SK-N-SH treated with all-trans-retinoic acid at 6 μM for 48 hours (cell line): ENCODE measurements at regions not wholly inside any gene's neighbourhood (a gene's known extent, or its start where the extent isn't known, plus 50 kb on each side); places are given as distances from the start of the nearest gene placed in this dataset.

ENCODE experiments used
- ATAC-seq: fragments of 200-7000 bp; cut with Tn5 transposase; 3 replicates; pipeline ENCODE4 v1.9.1; 2020; ENCODE audit warnings: mild to moderate bottlenecking, moderate library complexity
- ARNTL ChIP-seq: fragments of 450-650 bp; formaldehyde crosslinking; IDR thresholded peaks from 2 replicates; pipeline ENCODE4 v1.5.0; 2020; ENCODE audit warnings: low read depth, mild to moderate bottlenecking, moderate library complexity, borderline replicate concordance
- BACH2 ChIP-seq: fragments of 250-450 bp; sonication (Bioruptor Pico); IDR thresholded peaks from 2 replicates; pipeline ENCODE4 v1.9.0; 2021; ENCODE audit warnings: mild to moderate bottlenecking, borderline replicate concordance
- CSDC2 ChIP-seq: fragments of 250-450 bp; sonication (Bioruptor Pico); IDR thresholded peaks from 2 replicates; pipeline ENCODE4 v1.5.0; 2020; ENCODE audit warnings: mild to moderate bottlenecking, moderate library complexity
- ESRRG ChIP-seq: fragments of 250-450 bp; sonication (Bioruptor Pico); IDR thresholded peaks from 2 replicates; pipeline ENCODE4 v1.6.1; 2021; ENCODE audit warnings: mild to moderate bottlenecking
- GLIS3 ChIP-seq: fragments of 250-450 bp; sonication (Bioruptor Pico); IDR thresholded peaks from 2 replicates; pipeline ENCODE4 v1.5.0; 2020; ENCODE audit warnings: mild to moderate bottlenecking, moderate library complexity
- ISL1 ChIP-seq: fragments of 250-450 bp; sonication (Bioruptor Pico); IDR thresholded peaks from 2 replicates; pipeline ENCODE4 v2.1.2; 2022; ENCODE audit warnings: mild to moderate bottlenecking, moderate library complexity
- OSR1 ChIP-seq: fragments of 250-450 bp; sonication (Bioruptor Pico); IDR thresholded peaks from 2 replicates; pipeline ENCODE4 v1.8.0; 2022; ENCODE audit warnings: moderate library complexity, mild to moderate bottlenecking, inconsistent platforms
- PPARA ChIP-seq: fragments of 250-450 bp; sonication (Bioruptor Pico); IDR thresholded peaks from 2 replicates; pipeline ENCODE4 v1.5.0; 2020; ENCODE audit warnings: mild to moderate bottlenecking, borderline replicate concordance
- RARB ChIP-seq: fragments of 250-450 bp; sonication (Bioruptor Pico); IDR thresholded peaks from 2 replicates; pipeline ENCODE4 v1.8.0; 2021; ENCODE audit warnings: mild to moderate bottlenecking, moderate library complexity
- SNAI2 ChIP-seq: fragments of 250-450 bp; sonication (Bioruptor Pico); IDR thresholded peaks from 2 replicates; pipeline ENCODE4 v1.5.0; 2020; ENCODE audit warnings: mild to moderate bottlenecking, moderate library complexity
- TCF4 ChIP-seq: fragments of 250-450 bp; sonication (Bioruptor Pico); IDR thresholded peaks from 2 replicates; pipeline ENCODE4 v1.8.0; 2021; ENCODE audit warnings: mild to moderate bottlenecking, moderate library complexity, borderline replicate concordance
- TOX ChIP-seq: fragments of 250-450 bp; sonication (Bioruptor Pico); IDR thresholded peaks from 2 replicates; pipeline ENCODE4 v1.8.0; 2021; ENCODE audit warnings: mild to moderate bottlenecking, moderate library complexity, borderline replicate concordance
- ZC3H10 ChIP-seq: fragments of 250-450 bp; sonication (Bioruptor Pico); IDR thresholded peaks from 2 replicates; pipeline ENCODE4 v1.5.1; 2021; ENCODE audit warnings: mild to moderate bottlenecking, moderate library complexity
- ZFP3 ChIP-seq: fragments of 250-450 bp; sonication (Bioruptor Pico); IDR thresholded peaks from 2 replicates; pipeline ENCODE4 v1.5.0; 2020; ENCODE audit warnings: mild to moderate bottlenecking, moderate library complexity
- ZFP30 ChIP-seq: fragments of 450-650 bp; formaldehyde crosslinking; IDR thresholded peaks from 2 replicates; pipeline ENCODE4 v1.5.0; 2022; ENCODE audit warnings: mild to moderate bottlenecking, moderate library complexity
- ZNF565 ChIP-seq: fragments of 450-650 bp; formaldehyde crosslinking; conservative IDR thresholded peaks from 2 replicates; pipeline ENCODE4 v1.5.0; 2020; ENCODE audit warnings: low read depth, mild to moderate bottlenecking, moderate library complexity
- ZNF70 ChIP-seq: fragments of 450-650 bp; formaldehyde crosslinking; IDR thresholded peaks from 2 replicates; pipeline ENCODE4 v1.5.0; 2020; ENCODE audit warnings: mild to moderate bottlenecking, moderate library complexity
- ZNF8 ChIP-seq: fragments of 450-650 bp; formaldehyde crosslinking; IDR thresholded peaks from 2 replicates; pipeline ENCODE4 v1.5.0; 2020; ENCODE audit warnings: mild to moderate bottlenecking, moderate library complexity
- TF ChIP-seq, protein P1 (sequence below): fragments of 250-450 bp; sonication (Bioruptor Pico); IDR thresholded peaks from 2 replicates; pipeline ENCODE4 v1.8.0; 2021; ENCODE audit warnings: low read depth, mild to moderate bottlenecking, moderate library complexity, borderline replicate concordance
- TF ChIP-seq, protein P2 (sequence below): fragments of 250-450 bp; sonication (Bioruptor Pico); IDR thresholded peaks from 2 replicates; pipeline ENCODE4 v1.5.1; 2020; ENCODE audit warnings: low read depth, mild to moderate bottlenecking, moderate library complexity
- TF ChIP-seq, protein P3 (sequence below): fragments of 250-450 bp; sonication (Bioruptor Pico); IDR thresholded peaks from 2 replicates; pipeline ENCODE4 v1.5.1; 2021; ENCODE audit warnings: mild to moderate bottlenecking, moderate library complexity
- TF ChIP-seq, protein P4 (sequence below): fragments of 250-450 bp; sonication (Bioruptor Pico); IDR thresholded peaks from 2 replicates; pipeline ENCODE4 v1.5.0; 2020; ENCODE audit warnings: mild to moderate bottlenecking, moderate library complexity

DNA sequence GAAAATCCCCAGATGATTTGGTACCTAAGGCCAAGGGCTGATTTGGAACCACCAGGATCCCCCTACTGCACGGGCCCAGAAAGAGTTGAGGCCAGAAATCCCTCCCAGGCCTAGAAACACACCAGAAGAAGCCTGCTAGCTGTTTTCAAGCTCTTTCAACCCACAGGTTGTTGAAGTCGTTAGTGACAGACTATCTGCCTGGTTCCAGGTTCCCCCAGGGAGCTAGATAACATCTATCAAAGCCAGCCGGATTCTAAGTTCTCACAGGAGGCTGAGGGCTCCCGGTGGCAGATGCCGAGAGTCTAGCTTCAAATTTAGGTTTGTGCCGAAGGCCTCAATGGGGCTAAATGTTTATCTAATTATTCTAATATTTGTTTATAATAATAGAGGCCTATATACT, 132.0 kb upstream of the ATP6AP2 start:
- ATAC-seq: no peak
- TF ChIP-seq ARNTL: no peak
- TF ChIP-seq OSR1 (CRISPR knock-in tag): no peak
- TF ChIP-seq ZFP30 (CRISPR knock-in tag): no peak
- TF ChIP-seq, all 23 proteins: peak for 0

DNA sequence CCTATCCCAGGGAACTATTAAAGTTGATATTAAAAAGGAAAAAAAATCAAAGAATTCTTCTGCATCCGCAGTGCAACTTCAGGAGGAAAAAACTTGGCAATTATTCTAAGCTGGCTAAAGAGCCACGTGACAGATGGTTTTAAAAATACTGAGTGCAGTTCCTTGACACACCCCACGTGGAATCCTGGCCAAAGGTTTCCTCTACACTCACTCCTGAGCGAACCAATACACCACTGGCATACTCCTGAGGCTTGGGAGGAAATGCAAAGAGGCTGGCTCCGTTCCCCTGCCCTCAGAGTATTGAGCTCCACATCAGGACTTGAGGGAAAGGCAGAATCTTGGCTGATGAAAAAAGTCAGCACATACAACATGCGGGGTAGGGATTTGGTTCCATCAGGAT, 133.8 kb upstream of the ATP6AP2 start:
- TF ChIP-seq TCF4 (no peak), ZNF565 (CRISPR knock-in tag) (no peak), ZFP30 (CRISPR knock-in tag) (no peak), TOX (no peak), PPARA (no peak), SNAI2 (CRISPR knock-in tag) (no peak), ZNF70 (CRISPR knock-in tag) (no peak), ZC3H10 (CRISPR knock-in tag) (no peak), CSDC2 (no peak), BACH2 (CRISPR knock-in tag) (no peak), ESRRG (CRISPR knock-in tag) (no peak), ZNF8 (no peak), ARNTL (no peak), ZFP3 (CRISPR knock-in tag) (no peak), GLIS3 (no peak), ISL1 (CRISPR knock-in tag) (no peak), RARB (no peak)
- TF ChIP-seq, protein P1, sequence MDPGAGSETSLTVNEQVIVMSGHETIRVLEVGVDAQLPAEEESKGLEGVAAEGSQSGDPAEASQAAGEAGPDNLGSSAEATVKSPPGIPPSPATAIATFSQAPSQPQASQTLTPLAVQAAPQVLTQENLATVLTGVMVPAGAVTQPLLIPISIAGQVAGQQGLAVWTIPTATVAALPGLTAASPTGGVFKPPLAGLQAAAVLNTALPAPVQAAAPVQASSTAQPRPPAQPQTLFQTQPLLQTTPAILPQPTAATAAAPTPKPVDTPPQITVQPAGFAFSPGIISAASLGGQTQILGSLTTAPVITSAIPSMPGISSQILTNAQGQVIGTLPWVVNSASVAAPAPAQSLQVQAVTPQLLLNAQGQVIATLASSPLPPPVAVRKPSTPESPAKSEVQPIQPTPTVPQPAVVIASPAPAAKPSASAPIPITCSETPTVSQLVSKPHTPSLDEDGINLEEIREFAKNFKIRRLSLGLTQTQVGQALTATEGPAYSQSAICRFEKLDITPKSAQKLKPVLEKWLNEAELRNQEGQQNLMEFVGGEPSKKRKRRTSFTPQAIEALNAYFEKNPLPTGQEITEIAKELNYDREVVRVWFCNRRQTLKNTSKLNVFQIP (CRISPR knock-in tag): no peak
- TF ChIP-seq, protein P2, sequence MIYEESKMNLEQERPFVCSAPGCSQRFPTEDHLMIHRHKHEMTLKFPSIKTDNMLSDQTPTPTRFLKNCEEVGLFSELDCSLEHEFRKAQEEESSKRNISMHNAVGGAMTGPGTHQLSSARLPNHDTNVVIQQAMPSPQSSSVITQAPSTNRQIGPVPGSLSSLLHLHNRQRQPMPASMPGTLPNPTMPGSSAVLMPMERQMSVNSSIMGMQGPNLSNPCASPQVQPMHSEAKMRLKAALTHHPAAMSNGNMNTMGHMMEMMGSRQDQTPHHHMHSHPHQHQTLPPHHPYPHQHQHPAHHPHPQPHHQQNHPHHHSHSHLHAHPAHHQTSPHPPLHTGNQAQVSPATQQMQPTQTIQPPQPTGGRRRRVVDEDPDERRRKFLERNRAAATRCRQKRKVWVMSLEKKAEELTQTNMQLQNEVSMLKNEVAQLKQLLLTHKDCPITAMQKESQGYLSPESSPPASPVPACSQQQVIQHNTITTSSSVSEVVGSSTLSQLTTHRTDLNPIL (CRISPR knock-in tag): no peak
- TF ChIP-seq, protein P3, sequence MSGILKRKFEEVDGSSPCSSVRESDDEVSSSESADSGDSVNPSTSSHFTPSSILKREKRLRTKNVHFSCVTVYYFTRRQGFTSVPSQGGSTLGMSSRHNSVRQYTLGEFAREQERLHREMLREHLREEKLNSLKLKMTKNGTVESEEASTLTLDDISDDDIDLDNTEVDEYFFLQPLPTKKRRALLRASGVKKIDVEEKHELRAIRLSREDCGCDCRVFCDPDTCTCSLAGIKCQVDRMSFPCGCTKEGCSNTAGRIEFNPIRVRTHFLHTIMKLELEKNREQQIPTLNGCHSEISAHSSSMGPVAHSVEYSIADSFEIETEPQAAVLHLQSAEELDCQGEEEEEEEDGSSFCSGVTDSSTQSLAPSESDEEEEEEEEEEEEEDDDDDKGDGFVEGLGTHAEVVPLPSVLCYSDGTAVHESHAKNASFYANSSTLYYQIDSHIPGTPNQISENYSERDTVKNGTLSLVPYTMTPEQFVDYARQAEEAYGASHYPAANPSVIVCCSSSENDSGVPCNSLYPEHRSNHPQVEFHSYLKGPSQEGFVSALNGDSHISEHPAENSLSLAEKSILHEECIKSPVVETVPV (CRISPR knock-in tag): no peak
- no peak for ATAC-seq

DNA sequence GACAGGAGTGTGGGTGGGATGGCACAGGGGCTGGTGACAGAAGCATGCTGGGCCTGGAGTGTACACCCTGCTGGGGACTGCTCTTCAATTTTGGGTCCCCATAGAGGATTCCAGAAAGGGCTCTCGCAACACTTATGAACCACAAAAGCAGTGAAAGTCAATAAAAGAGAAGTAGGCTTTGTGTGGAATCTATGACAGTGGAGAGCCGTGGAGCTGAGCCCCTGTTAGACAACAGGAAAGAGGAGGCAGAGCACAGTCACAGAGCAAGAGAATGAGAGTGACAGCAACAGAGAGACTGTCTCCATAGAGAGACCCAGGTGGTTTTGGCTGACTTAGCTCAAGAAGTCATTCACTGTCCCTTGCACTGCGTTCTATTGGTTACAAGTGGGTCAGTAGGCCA, 135.1 kb upstream of the ATP6AP2 start:
- no peak for TF ChIP-seq ZFP30 (CRISPR knock-in tag)
- TF ChIP-seq RARB: no peak
- no peak for TF ChIP-seq OSR1 (CRISPR knock-in tag)
- no peak for TF ChIP-seq BACH2 (CRISPR knock-in tag)
- TF ChIP-seq, protein P2 (CRISPR knock-in tag): no peak
- no peak for TF ChIP-seq ZNF70 (CRISPR knock-in tag)
- no peak for TF ChIP-seq ZC3H10 (CRISPR knock-in tag)
- no peak for TF ChIP-seq ZNF565 (CRISPR knock-in tag)
- no peak for TF ChIP-seq SNAI2 (CRISPR knock-in tag)
- TF ChIP-seq GLIS3: no peak
- TF ChIP-seq CSDC2: no peak
- TF ChIP-seq ARNTL: no peak
- TF ChIP-seq, protein P3 (CRISPR knock-in tag): no peak
- TF ChIP-seq, protein P4, sequence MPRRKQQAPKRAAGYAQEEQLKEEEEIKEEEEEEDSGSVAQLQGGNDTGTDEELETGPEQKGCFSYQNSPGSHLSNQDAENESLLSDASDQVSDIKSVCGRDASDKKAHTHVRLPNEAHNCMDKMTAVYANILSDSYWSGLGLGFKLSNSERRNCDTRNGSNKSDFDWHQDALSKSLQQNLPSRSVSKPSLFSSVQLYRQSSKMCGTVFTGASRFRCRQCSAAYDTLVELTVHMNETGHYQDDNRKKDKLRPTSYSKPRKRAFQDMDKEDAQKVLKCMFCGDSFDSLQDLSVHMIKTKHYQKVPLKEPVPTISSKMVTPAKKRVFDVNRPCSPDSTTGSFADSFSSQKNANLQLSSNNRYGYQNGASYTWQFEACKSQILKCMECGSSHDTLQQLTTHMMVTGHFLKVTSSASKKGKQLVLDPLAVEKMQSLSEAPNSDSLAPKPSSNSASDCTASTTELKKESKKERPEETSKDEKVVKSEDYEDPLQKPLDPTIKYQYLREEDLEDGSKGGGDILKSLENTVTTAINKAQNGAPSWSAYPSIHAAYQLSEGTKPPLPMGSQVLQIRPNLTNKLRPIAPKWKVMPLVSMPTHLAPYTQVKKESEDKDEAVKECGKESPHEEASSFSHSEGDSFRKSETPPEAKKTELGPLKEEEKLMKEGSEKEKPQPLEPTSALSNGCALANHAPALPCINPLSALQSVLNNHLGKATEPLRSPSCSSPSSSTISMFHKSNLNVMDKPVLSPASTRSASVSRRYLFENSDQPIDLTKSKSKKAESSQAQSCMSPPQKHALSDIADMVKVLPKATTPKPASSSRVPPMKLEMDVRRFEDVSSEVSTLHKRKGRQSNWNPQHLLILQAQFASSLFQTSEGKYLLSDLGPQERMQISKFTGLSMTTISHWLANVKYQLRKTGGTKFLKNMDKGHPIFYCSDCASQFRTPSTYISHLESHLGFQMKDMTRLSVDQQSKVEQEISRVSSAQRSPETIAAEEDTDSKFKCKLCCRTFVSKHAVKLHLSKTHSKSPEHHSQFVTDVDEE (CRISPR knock-in tag): no peak
- TF ChIP-seq PPARA: no peak
- no peak for TF ChIP-seq ESRRG (CRISPR knock-in tag)
- TF ChIP-seq TOX: no peak
- TF ChIP-seq, protein P1 (CRISPR knock-in tag): no peak
- no peak for ATAC-seq
